PC-9 (cell line): ENCODE measurements at regions not wholly inside any gene's neighbourhood (a gene's known extent, or its start where the extent isn't known, plus 50 kb on each side); places are given as distances from the start of the nearest gene placed in this dataset.

Experiments
- EZH2 ChIP-seq: fragments of 200-600 bp; sonication (generic); IDR thresholded peaks from 2 replicates; pipeline ENCODE4 v1.8.0; 2017; ENCODE audit warnings: antibody characterized with exemption, low read depth
- TF ChIP-seq, protein P1 (sequence below): fragments of 200-600 bp; sonication (generic); conservative IDR thresholded peaks from 2 replicates; pipeline ENCODE4 v1.6.1; 2017; ENCODE audit warnings: mixed run types, antibody characterized with exemption, mild to moderate bottlenecking, moderate library complexity

DNA sequence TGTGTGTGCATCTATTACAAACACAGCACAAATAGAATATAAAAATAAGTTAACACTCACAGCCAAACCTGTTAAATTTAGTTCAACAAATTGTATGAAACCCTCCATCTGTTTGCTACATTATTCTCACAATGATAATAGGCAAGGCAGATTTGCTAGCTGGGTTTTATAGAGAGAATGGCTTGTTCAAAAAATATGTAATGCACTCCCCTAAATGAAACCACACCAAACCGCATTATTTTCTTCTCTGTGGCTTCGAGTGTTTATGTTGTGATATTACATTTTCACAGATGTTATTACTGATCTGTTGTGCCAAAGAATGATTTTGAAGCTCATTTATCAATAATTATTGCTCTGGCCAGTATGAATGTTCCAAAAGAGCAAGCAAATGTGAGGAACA, 92.9 kb downstream of the SPATA31D1 start:
- TF ChIP-seq, protein P1, sequence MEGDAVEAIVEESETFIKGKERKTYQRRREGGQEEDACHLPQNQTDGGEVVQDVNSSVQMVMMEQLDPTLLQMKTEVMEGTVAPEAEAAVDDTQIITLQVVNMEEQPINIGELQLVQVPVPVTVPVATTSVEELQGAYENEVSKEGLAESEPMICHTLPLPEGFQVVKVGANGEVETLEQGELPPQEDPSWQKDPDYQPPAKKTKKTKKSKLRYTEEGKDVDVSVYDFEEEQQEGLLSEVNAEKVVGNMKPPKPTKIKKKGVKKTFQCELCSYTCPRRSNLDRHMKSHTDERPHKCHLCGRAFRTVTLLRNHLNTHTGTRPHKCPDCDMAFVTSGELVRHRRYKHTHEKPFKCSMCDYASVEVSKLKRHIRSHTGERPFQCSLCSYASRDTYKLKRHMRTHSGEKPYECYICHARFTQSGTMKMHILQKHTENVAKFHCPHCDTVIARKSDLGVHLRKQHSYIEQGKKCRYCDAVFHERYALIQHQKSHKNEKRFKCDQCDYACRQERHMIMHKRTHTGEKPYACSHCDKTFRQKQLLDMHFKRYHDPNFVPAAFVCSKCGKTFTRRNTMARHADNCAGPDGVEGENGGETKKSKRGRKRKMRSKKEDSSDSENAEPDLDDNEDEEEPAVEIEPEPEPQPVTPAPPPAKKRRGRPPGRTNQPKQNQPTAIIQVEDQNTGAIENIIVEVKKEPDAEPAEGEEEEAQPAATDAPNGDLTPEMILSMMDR, result no peak
- no peak for TF ChIP-seq EZH2
